Peyer's patch (tissue), 4 donors: ENCODE measurements at regions not wholly inside any gene's neighbourhood (a gene's known extent, or its start where the extent isn't known, plus 50 kb on each side); places are given as distances from the start of the nearest gene placed in this dataset.

Experiments
- CTCF ChIP-seq, 6 experiments: fragments of 450-650 bp in 4 of 6; fragments of 200-600 bp in 2 of 6; sonication (generic) in 1 of 6; IDR thresholded peaks; one replicate each; pipeline ENCODE4 v1.5.1; 2017 to 2019; ENCODE audit warnings: antibody characterized with exemption in 6 of 6, mild to moderate bottlenecking in 3 of 6, moderate library complexity in 1 of 6
- POLR2A ChIP-seq, 2 donors: fragments of 450-650 bp; IDR thresholded peaks; one replicate each; pipeline ENCODE4 v1.5.1; 2017; ENCODE audit warnings: antibody characterized with exemption in 2 of 2, mild to moderate bottlenecking in 2 of 2, moderate library complexity in 2 of 2

- TF ChIP-seq CTCF (IDR thresholded peaks at IDR 0.05): no peak
- TF ChIP-seq POLR2A (IDR thresholded peaks at IDR 0.05): no peak
Observed at GRCh38 chr4:159460371-159460770, 357.5 kb downstream of the RAPGEF2 start.
